H9 (cell line): ENCODE measurements at regions not wholly inside any gene's neighbourhood (a gene's known extent, or its start where the extent isn't known, plus 50 kb on each side); places are given as distances from the start of the nearest gene placed in this dataset.

ENCODE experiments used
- DNase-seq: peaks from one replicate; pipeline ENCODE4 v3.0.0-alpha.2; 2017
- H2AFZ ChIP-seq: one replicate; pipeline ENCODE4 v1.6.1; 2013; ENCODE audit warnings: mild to moderate bottlenecking, low read length, control low read depth, moderate library complexity
- H2AK5ac ChIP-seq: 2 replicates; pipeline ENCODE4 v1.6.1; 2013; ENCODE audit warnings: low read length, control low read depth, mixed read lengths; ENCODE audit not compliant: insufficient read length
- H2BK120ac ChIP-seq: one replicate; pipeline ENCODE4 v1.6.1; 2013; ENCODE audit warnings: low read depth, mild to moderate bottlenecking, low read length, control low read depth, inconsistent platforms; ENCODE audit not compliant: poor library complexity, severe bottlenecking
- H2BK12ac ChIP-seq: 2 replicates; pipeline ENCODE4 v1.6.1; 2013; ENCODE audit warnings: low read length, control low read depth, mixed read lengths, low read depth; ENCODE audit not compliant: insufficient read length
- H2BK15ac ChIP-seq: 2 replicates; pipeline ENCODE4 v1.6.1; 2013; ENCODE audit warnings: low read depth, low read length, control low read depth
- H2BK20ac ChIP-seq: one replicate; pipeline ENCODE4 v1.6.1; 2013; ENCODE audit warnings: low read depth, mild to moderate bottlenecking, low read length, control low read depth, inconsistent platforms; ENCODE audit not compliant: poor library complexity, severe bottlenecking
- H2BK5ac ChIP-seq: 2 replicates; pipeline ENCODE4 v1.6.1; 2013; ENCODE audit warnings: low read length, control low read depth, mixed read lengths; ENCODE audit not compliant: insufficient read length
- H3K14ac ChIP-seq: 2 replicates; pipeline ENCODE4 v1.6.1; 2013; ENCODE audit warnings: low read length, control low read depth; ENCODE audit not compliant: insufficient read depth
- H3K18ac ChIP-seq: 2 replicates; pipeline ENCODE4 v1.6.1; 2013; ENCODE audit warnings: low read depth, mild to moderate bottlenecking, mixed read lengths, low read length, control low read depth; ENCODE audit not compliant: insufficient read length
- H3K23ac ChIP-seq: 2 replicates; pipeline ENCODE4 v1.6.1; 2013; ENCODE audit warnings: low read length, control low read depth, mixed read lengths, low read depth; ENCODE audit not compliant: insufficient read length
- H3K23me2 ChIP-seq: 2 replicates; pipeline ENCODE4 v1.6.1; 2013; ENCODE audit warnings: low read depth, mild to moderate bottlenecking, mixed read lengths, low read length, control low read depth; ENCODE audit not compliant: insufficient read length, poor library complexity, severe bottlenecking
- H3K27ac ChIP-seq: 2 replicates; pipeline ENCODE4 v1.5.1; 2013; ENCODE audit warnings: low read length, control low read depth, mixed read lengths, low read depth; ENCODE audit not compliant: insufficient read length
- H3K27me3 ChIP-seq: 2 replicates; pipeline ENCODE4 v1.6.1; 2013; ENCODE audit warnings: low read length, control low read depth, inconsistent platforms; ENCODE audit not compliant: insufficient read depth
- H3K4ac ChIP-seq: 2 replicates; pipeline ENCODE4 v1.6.1; 2013; ENCODE audit warnings: low read depth, mild to moderate bottlenecking, control low read depth, inconsistent platforms, low read length, moderate library complexity
- H3K4me1 ChIP-seq: 2 replicates; pipeline ENCODE4 v1.6.1; 2013; ENCODE audit warnings: low read length, control low read depth, inconsistent platforms; ENCODE audit not compliant: insufficient read depth
- H3K4me2 ChIP-seq: 2 replicates; pipeline ENCODE4 v1.6.1; 2013; ENCODE audit warnings: low read length, control low read depth, mixed read lengths; ENCODE audit not compliant: insufficient read length, insufficient read depth
- H3K56ac ChIP-seq: 2 replicates; pipeline ENCODE4 v1.6.1; 2013; ENCODE audit warnings: low read depth, mild to moderate bottlenecking, mixed read lengths, low read length, control low read depth; ENCODE audit not compliant: insufficient read length
- H3K79me1 ChIP-seq: 2 replicates; pipeline ENCODE4 v1.6.1; 2013; ENCODE audit warnings: low read depth, mild to moderate bottlenecking, moderate library complexity, low read length, control low read depth, inconsistent platforms; ENCODE audit not compliant: insufficient read depth, poor library complexity, severe bottlenecking
- H3K79me2 ChIP-seq: 2 replicates; pipeline ENCODE4 v1.6.1; 2013; ENCODE audit warnings: low read length, control low read depth, inconsistent platforms; ENCODE audit not compliant: insufficient read depth
- H3K9ac ChIP-seq: 2 replicates; pipeline ENCODE4 v1.6.1; 2013; ENCODE audit warnings: low read length, control low read depth, mixed read lengths; ENCODE audit not compliant: insufficient read length; ENCODE audit errors: extremely low read depth
- H3K9me3 ChIP-seq: one replicate; pipeline ENCODE4 v1.6.1; 2013; ENCODE audit warnings: low read depth, low read length, inconsistent platforms; ENCODE audit not compliant: control insufficient read depth
- H3T11ph ChIP-seq: one replicate; pipeline ENCODE4 v1.6.1; 2013; ENCODE audit warnings: mild to moderate bottlenecking, low read length, control low read depth, inconsistent platforms
- H4K20me1 ChIP-seq: one replicate; pipeline ENCODE4 v1.6.1; 2013; ENCODE audit not compliant: control insufficient read depth, insufficient read length, insufficient read depth
- H4K5ac ChIP-seq: 2 replicates; pipeline ENCODE4 v1.6.1; 2013; ENCODE audit warnings: low read depth, mild to moderate bottlenecking, mixed read lengths, low read length, control low read depth; ENCODE audit not compliant: insufficient read length
- H4K8ac ChIP-seq: replicated peaks from 2 replicates; pipeline ENCODE4 v1.6.1; 2013; ENCODE audit warnings: low read length, control low read depth, mixed read lengths, low read depth; ENCODE audit not compliant: insufficient read length
- H4K91ac ChIP-seq: 2 replicates; pipeline ENCODE4 v1.6.1; 2013; ENCODE audit warnings: low read depth, mild to moderate bottlenecking, moderate library complexity, mixed read lengths, low read length, control low read depth; ENCODE audit not compliant: insufficient read length
- H3K27ac Mint-ChIP-seq, 3 experiments: 2 replicates in 2 of 3; 3 replicates in 1 of 3; pipeline ENCODE4 v1.8.0; 2020 to 2021; ENCODE audit warnings: mixed read lengths in 3 of 3, mild to moderate bottlenecking in 1 of 3, moderate library complexity in 1 of 3
- H3K27me3 Mint-ChIP-seq: 2 replicates; pipeline ENCODE4 v1.8.0; 2021; ENCODE audit warnings: low read depth, mild to moderate bottlenecking, moderate library complexity, mixed read lengths
- H3K36me3 Mint-ChIP-seq, 3 experiments: 2 replicates in 2 of 3; 3 replicates in 1 of 3; pipeline ENCODE4 v1.8.0; 2020 to 2021; ENCODE audit warnings: low read depth in 3 of 3, mixed read lengths in 3 of 3; ENCODE audit not compliant: insufficient read depth in 1 of 3
- H3K4me1 Mint-ChIP-seq, 2 experiments: 2 replicates each; pipeline ENCODE4 v1.8.0; 2020; ENCODE audit warnings: mixed read lengths in 2 of 2
- H3K4me3 Mint-ChIP-seq, 2 experiments: 2 replicates in 1 of 2; 3 replicates in 1 of 2; pipeline ENCODE4 v1.8.0; 2020 to 2021; ENCODE audit warnings: mild to moderate bottlenecking in 2 of 2, mixed read lengths in 2 of 2, moderate library complexity in 1 of 2
- H3K9me3 Mint-ChIP-seq, 2 experiments: 2 replicates in 1 of 2; 3 replicates in 1 of 2; pipeline ENCODE4 v1.8.0; 2020; ENCODE audit warnings: mild to moderate bottlenecking in 2 of 2, mixed read lengths in 2 of 2, moderate library complexity in 1 of 2
- CTCF ChIP-seq: fragments of 200-600 bp; sonication (generic); conservative IDR thresholded peaks from 3 replicates; pipeline ENCODE4 v1.8.0; 2021; ENCODE audit warnings: antibody characterized with exemption, mild to moderate bottlenecking
- WGBS: extraction: QIAGEN DNeasy Blood & Tissue Kit; methylation state at CpG from one replicate; pipeline ENCODE4 v1.1.7; 2013; ENCODE audit warnings: missing lambda C conversion rate, low lambda C conversion rate, mixed read lengths; ENCODE audit not compliant: insufficient read length; ENCODE audit errors: extremely low coverage; 5-methylcytosine and 5-hydroxymethylcytosine counted together

DNA sequence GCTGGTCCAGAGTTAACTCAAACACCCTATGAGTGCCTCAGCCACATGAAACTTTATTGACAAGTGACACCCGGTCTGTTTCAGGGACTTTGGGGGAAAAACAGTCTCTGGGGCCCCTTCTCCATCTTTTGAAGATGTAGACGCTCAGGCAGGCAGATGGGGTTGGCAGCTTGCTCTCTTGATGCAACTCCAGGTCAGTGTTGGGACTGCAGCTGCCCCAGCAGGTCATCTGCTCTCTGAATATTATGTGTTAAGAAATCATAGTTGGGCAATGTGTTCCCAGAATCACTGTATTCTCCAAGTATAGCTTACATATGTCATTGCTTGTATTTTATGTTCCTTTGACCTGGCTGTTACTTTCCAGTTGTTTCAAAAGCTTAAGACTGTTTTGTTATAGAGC, 544.9 kb upstream of the MGMT start:
- Mint-ChIP-seq H3K9me3 (peaks cover 0 to 3% of the 10 kb centered on the region in 2 experiments; a peak in 1 of 5 replicates), H3K4me3 (no peak overlapping the region), H3K27me3 (no peaks in the 10 kb centered on the region), H3K27ac (no peak overlapping the region), H3K4me1 (peaks cover 5 to 9% of the 10 kb centered on the region in 2 experiments; a peak in 3 of 4 replicates), H3K36me3 (no peaks in the 10 kb centered on the region)
- Histone ChIP-seq H3K9ac (no peak overlapping the region), H3K79me2 (no peaks in the 10 kb centered on the region), H4K20me1 (no peaks in the 10 kb centered on the region), H2BK5ac (no peak overlapping the region), H2BK15ac (no peak overlapping the region), H3K27me3 (no peaks in the 10 kb centered on the region), H2BK20ac (no peak overlapping the region), H3K56ac (no peak overlapping the region), H4K8ac (no peak overlapping the region), H2BK120ac (no peak overlapping the region), H3K9me3 (no peaks in the 10 kb centered on the region), H3K4ac (no peak overlapping the region), H3K23ac (no peak overlapping the region), H4K91ac (no peak overlapping the region), H3K79me1 (no peaks in the 10 kb centered on the region), H2AFZ (no peak overlapping the region), H3K27ac (no peak overlapping the region), H2BK12ac (no peak overlapping the region), H3K14ac (no peak overlapping the region), H3K4me2 (no peak overlapping the region), H3T11ph (no peak overlapping the region), H3K23me2 (no peaks in the 10 kb centered on the region), H3K4me1 (no peaks in the 10 kb centered on the region), H2AK5ac (no peak overlapping the region), H4K5ac (no peak overlapping the region), H3K18ac (no peak overlapping the region)
- TF ChIP-seq CTCF: no peak
- no CpG with 5 or more reads among the region's 2 CpGs for WGBS
- no peak for DNase-seq
